K562 (cell line): ENCODE measurements at regions not wholly inside any gene's neighbourhood (a gene's known extent, or its start where the extent isn't known, plus 50 kb on each side); places are given as distances from the start of the nearest gene placed in this dataset.

Experiments
- ATAC-seq: fragments of 200-7000 bp; cut with Tn5 transposase; 3 replicates; pipeline ENCODE4 v1.9.1; 2020; ENCODE audit warnings: moderate library complexity
- BruUV-seq: library from RNA; stranded (reverse); fragments of 400-500 nt; replicated peaks from 2 replicates; lab custom pipeline; 2021; lab: Mats Ljungman, UMichigan
- CTCF ChIA-PET: fragments of 300-600 bp; formaldehyde crosslinking; extraction: SDS; loops from one replicate; lab custom pipeline; 2021; ENCODE audit warnings: low intra/inter-chr PET ratio; lab: Yijun Ruan, JAX
- POLR2A ChIA-PET: fragments of 300-600, 350-650 bp; sonication (Branson Sonifier 250); formaldehyde crosslinking; extraction: SDS; loops from one replicate; lab custom pipeline; 2021; ENCODE audit warnings: antibody characterized with exemption, inconsistent platforms; lab: Yijun Ruan, JAX
- DNase-seq, 4 experiments: peaks; one replicate each; pipeline versions ENCODE4 v3.0.0 to v3.0.0-alpha.2; 2011 to 2018; ENCODE audit warnings: low spot score in 3 of 4, mixed read lengths in 3 of 4; ENCODE audit errors: extremely low read depth in 1 of 4
- FAIRE-seq: peaks from 2 replicates; lab custom pipeline; 2011; peaks lifted over from hg19 to GRCh38; lab: Jason Lieb, UNC
- H2AFZ ChIP-seq: 2 replicates; pipeline ENCODE4 v1.6.0; 2011; ENCODE audit warnings: low read depth, low read length, control low read depth, inconsistent platforms
- H3K27ac ChIP-seq: fragments of 200-600 bp; 3 replicates; pipeline ENCODE4 v1.8.0; 2011; ENCODE audit warnings: low read depth, mild to moderate bottlenecking, control low read depth, inconsistent platforms, low read length, moderate library complexity, mixed read lengths; ENCODE audit errors: extremely low read depth
- H3K27me3 ChIP-seq, 2 experiments: fragments of 300-600 bp in 1 of 2; 2 replicates in 1 of 2; 3 replicates in 1 of 2; pipeline versions ENCODE4 v1.6.0 to v1.8.0; 2011; ENCODE audit warnings: inconsistent platforms in 2 of 2, low read length in 2 of 2, mild to moderate bottlenecking in 1 of 2, mixed read lengths in 1 of 2, moderate library complexity in 1 of 2; ENCODE audit not compliant: control insufficient read depth in 2 of 2, insufficient read depth in 2 of 2
- H3K36me3 ChIP-seq: fragments of 300-600 bp; 3 replicates; pipeline ENCODE4 v1.8.0; 2011; ENCODE audit warnings: mild to moderate bottlenecking, low read length, inconsistent platforms; ENCODE audit not compliant: control insufficient read depth, insufficient read depth
- H3K4me1 ChIP-seq, 2 experiments: fragments of 200-600 bp in 1 of 2; replicated peaks in 1 of 2; 2 replicates in 1 of 2; 3 replicates in 1 of 2; pipeline versions ENCODE4 v1.5.1 to v1.8.0; 2011; ENCODE audit warnings: inconsistent platforms in 2 of 2, low read length in 2 of 2, mild to moderate bottlenecking in 1 of 2, mixed read lengths in 1 of 2, moderate library complexity in 1 of 2; ENCODE audit not compliant: control insufficient read depth in 2 of 2, insufficient read depth in 2 of 2
- H3K4me2 ChIP-seq: 2 replicates; pipeline ENCODE4 v1.6.1; 2011; ENCODE audit warnings: low read length, control low read depth, inconsistent platforms, mixed read lengths; ENCODE audit not compliant: insufficient read depth
- H3K4me3 ChIP-seq: fragments of 200-600 bp; sonication (generic), shearing (Covaris generic); 2 replicates; pipeline ENCODE4 v1.5.1; 2016; ENCODE audit warnings: control low read depth, inconsistent platforms
- H3K79me2 ChIP-seq: fragments of 200-600 bp; 3 replicates; pipeline ENCODE4 v1.8.0; 2011; ENCODE audit warnings: low read length, inconsistent platforms; ENCODE audit not compliant: control insufficient read depth, insufficient read depth
- H3K9ac ChIP-seq, 2 experiments: 2 replicates each; pipeline versions ENCODE4 v1.6.0 to v1.6.1; 2011; ENCODE audit warnings: low read depth in 2 of 2, low read length in 2 of 2, control low read depth in 1 of 2, inconsistent platforms in 1 of 2, mild to moderate bottlenecking in 1 of 2, mixed read lengths in 1 of 2; ENCODE audit not compliant: insufficient read depth in 1 of 2
- H3K9me1 ChIP-seq: one replicate; pipeline ENCODE4 v1.6.0; 2011; ENCODE audit warnings: inconsistent platforms, mild to moderate bottlenecking, low read length, moderate library complexity; ENCODE audit not compliant: control insufficient read depth, insufficient read depth
- H3K9me3 ChIP-seq: replicated peaks from 2 replicates; pipeline ENCODE4 v1.5.1; 2011; ENCODE audit warnings: low read depth, low read length, inconsistent platforms; ENCODE audit not compliant: control insufficient read depth, insufficient read depth
- H4K20me1 ChIP-seq: replicated peaks from 2 replicates; pipeline ENCODE4 v1.6.1; 2011; ENCODE audit warnings: low read length, inconsistent platforms, mixed read lengths; ENCODE audit not compliant: control insufficient read depth, insufficient read depth
- C11orf30 ChIP-seq: fragments of 450-650 bp; IDR thresholded peaks from 2 replicates; pipeline ENCODE4 v1.6.1; 2016; ENCODE audit warnings: low read depth, mild to moderate bottlenecking
- WGBS: fragments of 100-300 bp; shearing (Covaris generic); methylation state at CpG from one replicate; pipeline ENCODE4 v1.1.6; 2016; ENCODE audit warnings: low coverage, mixed read lengths; ENCODE audit not compliant: insufficient coverage; ENCODE audit errors: missing lambda C conversion rate; 5-methylcytosine and 5-hydroxymethylcytosine counted together
- in situ Hi-C: fragments of 300-500 bp; cut with MboI; formaldehyde crosslinking; loops from 4 replicates; pipeline ENCODE4 v1.15.0; 2018; ENCODE audit warnings: inconsistent platforms, mixed read lengths
- intact Hi-C: fragments of 100-400 bp; cut with micrococcal nuclease; formaldehyde crosslinking; loops from 2 replicates; pipeline ENCODE4 v1.14.2; 2022
- TF ChIP-seq, protein P1 (sequence below): fragments of 250-450 bp; sonication (Bioruptor Pico); IDR thresholded peaks from 2 replicates; pipeline ENCODE4 v1.5.0; 2020; ENCODE audit warnings: mild to moderate bottlenecking, borderline replicate concordance

DNA sequence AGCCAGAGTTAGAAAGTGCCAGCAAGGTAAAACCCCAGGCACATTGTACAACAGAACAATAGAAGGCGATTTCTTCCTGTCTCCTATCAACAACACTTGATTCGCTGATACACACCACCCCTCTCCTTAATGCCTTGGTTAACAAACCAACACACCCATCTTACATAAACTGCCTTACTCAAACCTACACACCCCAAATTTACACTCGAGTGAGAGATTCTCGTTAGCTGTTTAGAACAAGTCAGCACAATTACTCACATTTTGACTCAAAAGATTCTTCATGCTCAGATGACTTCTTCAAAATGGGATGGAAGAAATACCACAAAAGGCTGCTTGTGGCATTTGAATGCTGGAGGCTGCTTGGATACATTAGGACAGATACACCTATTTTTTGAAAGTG is 80.0 kb upstream of the FOXQ1 start:
- no peak overlapping the region for H2AFZ ChIP-seq
- WGBS, result 0% methylated on average over 4 of the region's 4 CpGs
- TF ChIP-seq C11orf30, result peak; percentile 10; the same call in 1 of the 2 replicates
- TF ChIP-seq, protein P1, sequence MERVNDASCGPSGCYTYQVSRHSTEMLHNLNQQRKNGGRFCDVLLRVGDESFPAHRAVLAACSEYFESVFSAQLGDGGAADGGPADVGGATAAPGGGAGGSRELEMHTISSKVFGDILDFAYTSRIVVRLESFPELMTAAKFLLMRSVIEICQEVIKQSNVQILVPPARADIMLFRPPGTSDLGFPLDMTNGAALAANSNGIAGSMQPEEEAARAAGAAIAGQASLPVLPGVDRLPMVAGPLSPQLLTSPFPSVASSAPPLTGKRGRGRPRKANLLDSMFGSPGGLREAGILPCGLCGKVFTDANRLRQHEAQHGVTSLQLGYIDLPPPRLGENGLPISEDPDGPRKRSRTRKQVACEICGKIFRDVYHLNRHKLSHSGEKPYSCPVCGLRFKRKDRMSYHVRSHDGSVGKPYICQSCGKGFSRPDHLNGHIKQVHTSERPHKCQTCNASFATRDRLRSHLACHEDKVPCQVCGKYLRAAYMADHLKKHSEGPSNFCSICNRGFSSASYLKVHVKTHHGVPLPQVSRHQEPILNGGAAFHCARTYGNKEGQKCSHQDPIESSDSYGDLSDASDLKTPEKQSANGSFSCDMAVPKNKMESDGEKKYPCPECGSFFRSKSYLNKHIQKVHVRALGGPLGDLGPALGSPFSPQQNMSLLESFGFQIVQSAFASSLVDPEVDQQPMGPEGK (CRISPR knock-in tag), result no peak
- TF ChIP-seq, all 486 proteins: peak for 1
- intact Hi-C loops, result no loop called here
- no peak overlapping the region for H3K9ac ChIP-seq
- H3K27ac ChIP-seq, result no peak overlapping the region
- POLR2A ChIA-PET, result no interaction called here
- BruUV-seq, result no TSS peak
- no peaks in the 10 kb centered on the region for H3K36me3 ChIP-seq
- in situ Hi-C loops, result no loop called here
- H3K4me3 ChIP-seq, result no peak overlapping the region
- FAIRE-seq (no peak), ATAC-seq (no peak), DNase-seq (no peak)
- H3K9me3 ChIP-seq, result no peaks in the 10 kb centered on the region
- CTCF ChIA-PET, result no interaction called here
- H3K27me3 ChIP-seq, result peaks cover 10 to 50% of the 10 kb centered on the region in 2 experiments; a peak in 3 of 5 replicates
- H3K79me2 ChIP-seq, result no peaks in the 10 kb centered on the region
- 0 out of 2 replicates have a peak, but pooled peaks cover 3% of the 10 kb centered on the region for H4K20me1 ChIP-seq
- no peak overlapping the region for H3K4me2 ChIP-seq
- H3K9me1 ChIP-seq, result no peaks in the 10 kb centered on the region
- no peaks in the 10 kb centered on the region for H3K4me1 ChIP-seq
